Daoy (cell line): ENCODE measurements at regions not wholly inside any gene's neighbourhood (a gene's known extent, or its start where the extent isn't known, plus 50 kb on each side); places are given as distances from the start of the nearest gene placed in this dataset.
"Not testable (repeated sequence)": the region's sequence is repeated elsewhere in the genome, so short reads cannot be mapped to it uniquely, and the experiment has no call there.

Experiments used
- DNase-seq: peaks from one replicate; pipeline ENCODE4 v3.0.0-alpha.2; 2015; ENCODE audit warnings: low read depth

DNA sequence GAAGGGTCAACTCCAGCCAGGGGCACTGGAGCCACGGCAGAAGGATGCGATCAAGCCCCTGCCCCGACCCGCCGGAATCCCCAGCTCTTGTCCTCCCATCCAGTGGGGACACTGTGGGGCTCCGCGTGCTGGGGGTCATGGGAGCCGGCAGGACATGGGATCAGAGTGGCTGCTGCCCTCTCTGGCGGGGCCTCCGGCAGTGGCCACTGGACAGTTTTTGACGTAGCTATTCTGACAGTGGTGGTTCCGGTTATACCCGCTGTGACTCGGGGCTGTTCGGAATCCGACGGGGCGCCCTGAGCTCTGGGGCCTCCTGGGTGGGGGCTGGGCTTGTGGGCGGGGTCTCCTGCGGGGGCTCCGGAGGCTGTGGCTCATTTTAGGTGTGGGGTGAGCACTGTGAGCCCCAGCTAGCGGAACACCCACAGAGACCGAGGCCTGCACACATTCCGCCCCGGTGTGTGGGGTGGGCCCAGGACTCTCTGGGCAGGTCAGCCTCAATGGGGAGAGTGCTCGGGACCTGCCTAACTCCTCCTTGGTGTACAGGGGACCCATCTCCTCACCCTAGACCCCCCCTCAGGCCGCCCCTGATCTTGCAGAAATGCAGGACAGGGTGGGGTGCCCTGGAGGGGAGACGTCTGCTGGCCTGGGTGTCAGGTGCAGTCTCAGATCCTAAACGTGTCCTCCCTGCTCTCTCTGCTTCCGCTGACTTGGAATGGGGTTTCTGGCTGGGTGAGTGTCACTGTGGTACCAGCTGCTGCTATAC, 374.2 kb downstream of the TMEM121 start:
- no peak for DNase-seq

- DNase-seq = no peak
Observed at GRCh38 chr14:105901226-105901625, 374.8 kb downstream of the TMEM121 start.

DNA sequence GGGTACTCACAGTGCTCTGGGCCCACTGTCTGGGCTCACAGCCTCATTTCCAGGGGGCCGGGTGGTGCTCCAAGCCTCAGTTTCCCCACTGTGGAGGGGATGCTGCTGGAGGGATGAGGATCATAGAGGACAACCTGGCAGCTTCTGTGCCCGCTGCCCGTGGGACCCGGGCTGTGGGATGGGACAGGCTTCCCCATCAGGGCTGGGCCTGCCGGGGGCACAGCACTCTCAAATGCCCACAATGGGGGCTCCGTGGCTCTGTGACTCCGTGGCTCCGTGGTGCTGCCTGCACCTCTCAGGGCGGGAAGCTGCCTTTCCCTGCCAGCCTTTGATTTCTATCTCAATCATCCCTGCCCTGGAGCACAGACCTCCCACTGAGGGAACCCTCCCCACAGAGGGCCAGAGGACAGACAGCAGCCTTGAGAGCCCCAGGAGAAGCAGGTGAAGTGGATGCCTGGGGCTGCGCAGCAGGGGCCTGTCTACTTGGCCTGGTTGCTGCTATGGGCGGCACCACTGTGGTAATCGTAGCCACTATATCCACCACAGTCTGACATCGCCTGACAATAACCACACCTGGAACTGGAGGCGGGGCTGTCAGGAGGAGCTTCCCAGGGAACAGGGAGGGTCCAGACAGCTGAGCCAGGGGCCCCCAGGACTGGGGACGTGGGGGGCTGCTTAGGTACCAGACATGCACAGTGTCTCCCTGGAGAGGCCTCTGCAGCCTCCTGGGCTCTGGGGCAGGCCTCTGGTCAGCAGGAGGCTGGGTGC, 375.9 kb downstream of the TMEM121 start:
- no peak for DNase-seq

- DNase-seq = not testable (repeated sequence)
Observed at GRCh38 chr14:105902899-105903165, 376.4 kb downstream of the TMEM121 start.

GRCh38 chr14:105903971-105904370, 377.6 kb downstream of the TMEM121 start:
- no peak for DNase-seq

GRCh38 chr14:105904379-105904778, 378.0 kb downstream of the TMEM121 start:
- no peak for DNase-seq

GRCh38 chr14:105905456-105905855, 379.1 kb downstream of the TMEM121 start:
- DNase-seq = no peak

DNA sequence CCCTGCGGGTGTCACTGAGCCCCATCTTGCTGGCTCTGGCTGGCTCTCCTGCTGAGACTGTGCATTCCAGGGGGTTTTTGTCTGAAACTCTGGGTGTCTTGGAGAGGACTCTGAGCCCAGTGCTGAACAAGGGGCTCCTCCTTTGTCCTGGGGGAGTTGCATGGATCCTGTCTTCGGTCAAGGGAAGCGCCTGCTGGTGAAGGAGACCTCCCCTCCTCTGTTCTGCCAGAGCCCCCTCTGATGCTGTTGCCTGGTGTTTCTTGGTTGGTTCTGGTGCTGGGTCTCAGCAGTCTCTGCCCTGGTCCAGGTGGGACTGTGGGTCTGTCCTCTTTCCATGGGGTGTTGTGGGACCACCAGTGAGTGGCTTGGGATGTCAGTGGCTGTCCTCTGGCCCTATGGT, 380.9 kb downstream of the TMEM121 start:
- DNase-seq = no peak

DNA sequence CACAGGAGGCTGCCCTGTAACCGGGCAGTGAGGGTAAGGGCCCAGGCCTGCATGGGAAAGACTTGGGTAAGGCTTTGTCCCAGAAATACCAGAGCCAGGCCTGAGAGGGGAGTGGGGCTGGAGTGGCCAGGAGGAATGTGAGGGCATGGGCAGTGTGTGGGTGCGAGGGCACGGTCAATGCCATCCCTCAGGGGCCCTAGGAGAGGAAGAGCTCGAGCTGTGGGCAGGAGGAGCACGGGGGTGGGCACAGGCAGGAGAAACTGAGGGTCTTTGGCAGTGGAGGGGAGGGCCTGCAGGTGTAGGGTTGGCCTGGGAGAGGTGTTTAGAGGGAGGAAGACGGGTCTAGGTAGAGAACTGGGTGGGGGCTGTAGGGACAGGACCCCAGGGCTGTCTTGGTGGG, 381.6 kb downstream of the TMEM121 start:
- no peak for DNase-seq

- DNase-seq = no peak
Observed at GRCh38 chr14:105908481-105908911, 382.1 kb downstream of the TMEM121 start.

DNA sequence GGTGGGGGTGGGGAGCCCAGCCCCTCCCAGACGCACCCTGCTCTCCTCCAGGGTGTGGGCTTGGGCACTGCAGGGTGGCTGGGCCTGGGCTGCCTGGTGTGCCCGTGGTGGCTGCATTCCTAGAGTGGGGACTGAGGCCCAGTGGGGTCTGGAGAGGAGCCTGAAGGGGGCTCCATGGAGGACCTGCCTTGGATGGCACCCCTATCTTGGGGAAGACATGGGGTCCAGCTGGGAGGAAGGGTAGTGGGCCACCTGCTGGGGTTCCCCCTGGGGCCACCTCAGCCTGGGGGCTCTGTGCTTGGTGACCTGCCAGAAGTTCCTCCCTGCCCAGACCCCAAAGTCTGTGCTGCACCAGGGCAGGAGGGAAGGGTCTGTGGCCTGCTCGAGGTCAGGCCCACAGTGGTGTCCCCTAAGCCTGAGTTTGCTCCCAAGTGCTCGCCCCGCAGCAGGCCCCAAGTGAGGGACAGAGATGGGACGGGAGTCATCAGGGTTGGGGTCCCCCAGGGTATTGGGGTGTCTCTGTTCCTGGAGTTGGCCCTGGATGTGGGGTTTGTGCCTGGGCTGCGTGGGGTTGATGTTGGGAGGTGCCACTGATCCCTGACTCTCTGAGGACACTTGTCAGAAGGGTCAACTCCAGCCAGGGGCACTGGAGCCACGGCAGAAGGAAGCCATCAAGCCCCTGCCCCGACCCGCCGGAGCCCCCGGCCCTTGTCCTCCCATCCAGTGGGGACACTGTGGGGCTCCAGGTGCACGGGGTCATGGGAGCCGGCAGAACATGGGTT, 382.9 kb downstream of the TMEM121 start:
- no peak for DNase-seq

GRCh38 chr14:105909828-105910120, 383.4 kb downstream of the TMEM121 start:
- not testable (repeated sequence) for DNase-seq

GRCh38 chr14:105910426-105910825, 384.0 kb downstream of the TMEM121 start:
- DNase-seq = no peak

DNA sequence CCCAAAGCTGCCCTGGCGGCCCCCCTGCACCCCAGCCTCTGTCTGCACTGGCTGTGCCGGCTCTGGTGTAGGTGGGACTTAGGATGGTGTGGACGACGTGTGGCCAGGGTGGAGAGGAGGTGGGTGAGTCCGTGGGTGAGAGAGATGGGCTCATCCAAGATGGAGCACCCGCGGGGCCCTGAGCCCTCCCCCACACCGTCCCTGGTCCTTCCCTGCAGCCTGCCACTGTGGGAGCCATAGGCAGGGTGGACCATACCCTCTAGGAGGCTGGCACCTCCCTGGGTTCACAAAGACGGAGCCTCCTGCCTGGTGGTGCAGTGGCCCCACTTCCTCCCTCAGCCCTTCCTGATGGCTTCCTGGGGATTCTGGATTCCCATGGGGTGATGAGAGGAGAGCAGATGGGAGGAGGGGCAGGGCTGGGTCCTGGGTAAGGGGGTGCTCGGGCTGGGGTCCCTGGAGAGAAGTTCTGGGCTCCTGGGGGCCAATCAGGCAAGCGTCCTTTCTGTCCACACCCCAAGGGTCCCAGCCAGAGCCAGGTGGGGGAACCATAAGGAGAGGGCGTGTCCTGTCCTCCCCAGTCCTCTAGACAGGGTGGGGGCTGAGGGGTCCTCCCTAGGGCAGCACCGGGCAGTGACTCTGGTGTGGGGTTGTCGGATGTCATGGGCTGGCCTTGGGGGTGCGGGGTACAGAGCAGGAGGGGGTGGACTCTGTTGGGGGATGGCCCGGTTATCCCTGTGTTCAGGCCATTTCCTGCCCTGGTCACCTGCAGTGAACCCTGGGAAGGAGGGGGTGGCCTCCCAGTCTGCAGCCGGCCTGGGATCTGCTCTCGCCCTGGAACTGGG, 384.8 kb downstream of the TMEM121 start:
- no peak for DNase-seq

DNA sequence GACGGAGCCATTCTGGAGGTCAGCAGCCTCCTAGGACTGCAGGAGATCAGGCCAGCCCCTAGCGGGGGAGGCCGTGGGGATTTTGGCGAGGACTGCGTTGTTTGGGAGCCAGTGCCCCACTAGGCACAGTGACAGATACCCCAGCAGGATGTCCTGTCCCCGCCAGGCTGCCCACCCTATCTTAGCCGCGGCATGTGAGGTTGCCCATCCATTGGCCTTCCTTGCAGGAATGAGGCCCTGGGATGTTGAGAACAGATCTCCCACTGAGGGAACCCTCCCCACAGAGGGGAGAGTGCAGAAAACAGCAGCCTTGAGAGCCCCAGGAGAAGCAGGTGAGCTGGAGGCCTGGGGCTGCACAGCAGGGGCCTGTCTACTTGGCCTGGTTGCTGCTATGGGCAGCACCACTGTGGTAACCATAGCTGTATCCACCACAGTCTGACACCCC, 385.5 kb downstream of the TMEM121 start:
- DNase-seq = not testable (repeated sequence)

GRCh38 chr14:105912641-105913180, 386.3 kb downstream of the TMEM121 start:
- DNase-seq = no peak

DNA sequence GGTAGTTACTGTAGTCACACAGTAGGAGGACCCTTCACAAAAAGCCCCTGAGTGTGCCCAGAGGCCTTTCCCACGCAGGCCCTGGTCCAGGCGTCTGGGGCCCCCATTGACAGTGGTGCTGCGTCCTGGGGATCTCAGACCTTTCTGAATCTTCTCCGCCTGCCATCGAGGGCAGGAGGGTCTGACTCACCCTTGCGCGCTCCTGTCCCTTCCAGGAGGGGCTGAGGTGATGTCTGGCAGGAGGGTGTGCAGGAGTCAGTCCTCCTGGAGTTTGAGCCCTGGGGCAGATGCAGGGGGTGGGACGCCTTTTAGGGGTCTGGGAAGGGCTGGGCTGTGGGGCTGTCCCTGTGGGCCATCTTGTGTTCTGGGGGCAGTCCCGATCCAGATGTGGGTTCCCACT, 386.8 kb downstream of the TMEM121 start:
- DNase-seq = no peak

GRCh38 chr14:105913861-105914260, 387.5 kb downstream of the TMEM121 start:
- no peak for DNase-seq

GRCh38 chr14:105914281-105914680, 387.9 kb downstream of the TMEM121 start:
- not testable (repeated sequence) for DNase-seq

- DNase-seq = no peak
Observed at GRCh38 chr14:105914738-105915385, 388.5 kb downstream of the TMEM121 start.

- not testable (repeated sequence) for DNase-seq
Observed at GRCh38 chr14:105915546-105915945, 389.2 kb downstream of the TMEM121 start.
